ENCODE measurements at regions not wholly inside any gene's neighbourhood (a gene's known extent, or its start where the extent isn't known, plus 50 kb on each side); places are given as distances from the start of the nearest gene placed in this dataset.

DNA sequence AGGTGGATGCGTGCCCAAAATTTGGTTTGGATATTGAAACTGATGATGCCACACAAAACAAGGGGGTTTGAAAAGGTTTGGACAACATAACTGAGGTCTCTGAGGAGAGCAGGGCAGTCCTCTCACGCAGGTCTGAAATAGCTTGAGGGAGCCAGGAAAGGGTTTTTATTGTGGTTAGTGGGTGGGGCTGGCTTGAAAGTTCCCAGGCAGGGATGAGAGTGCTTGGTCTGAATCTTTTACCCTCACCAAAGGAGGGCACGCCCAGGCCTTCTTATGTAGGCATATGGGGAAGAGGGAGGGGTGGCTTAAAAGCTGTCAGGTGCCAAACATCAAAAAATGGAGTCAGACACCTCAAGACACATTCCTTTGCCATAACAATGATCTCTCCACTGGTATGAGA, 493.1 kb upstream of the CCDC196 start:
- Histone ChIP-seq H3K27ac (ENCODE audit: low read depth in 2 of 2, low read length in 1 of 2) (no peak overlapping the region), H3K9me3 (no peaks in the 10 kb centered on the region), H3K9ac (no peak overlapping the region), H2AFZ (ENCODE audit: low read depth) (no peak overlapping the region), H3F3A (replicated peaks; ENCODE audit: insufficient read depth) (no peaks in the 10 kb centered on the region), H3K79me2 (ENCODE audit: insufficient read depth) (no peaks in the 10 kb centered on the region), H3K4me1 (ENCODE audit: control insufficient read depth in 1 of 2, insufficient read depth in 2 of 2, low read depth in 1 of 2, low read length in 1 of 2) (no peaks in the 10 kb centered on the region), H3K4me2 (no peak overlapping the region), H4K20me1 (ENCODE audit: insufficient read depth) (no peaks in the 10 kb centered on the region), H3K27me3 (ENCODE audit: insufficient read depth) (no peaks in the 10 kb centered on the region), H3K9me2 (no peaks in the 10 kb centered on the region), H3K4me3 (ENCODE audit: low read depth in 2 of 2, low read length in 1 of 2) (no peak overlapping the region), H3K36me3 (replicated peaks in 1 of 2; ENCODE audit: control insufficient read depth in 1 of 2, insufficient read depth in 2 of 2, low read length in 1 of 2) (no peaks in the 10 kb centered on the region)
- TF ChIP-seq MEF2A (IDR thresholded peaks at IDR 0.05; ENCODE audit: borderline replicate concordance, low read depth), result no peak
- no peak for TF ChIP-seq GABPA (IDR thresholded peaks at IDR 0.05; ENCODE audit: low read depth)
- TF ChIP-seq TEAD4 (IDR thresholded peaks at IDR 0.05; ENCODE audit: borderline replicate concordance, insufficient read depth), result no peak
- TF ChIP-seq RCOR1 (IDR thresholded peaks at IDR 0.05; ENCODE audit: low read length), result no peak
- TF ChIP-seq POLR2AphosphoS5 (IDR thresholded peaks at IDR 0.05; ENCODE audit: low read depth, low read length), result no peak
- TF ChIP-seq CTCF (IDR thresholded peaks at IDR 0.05), result no peak
- ChIA-PET POLR2A (no interaction called here), CTCF (interaction anchor here (1.6 kb wide), 1 partner anchor 33 kb away, joined by 6 read pairs; no protein-coding TSS in a partner anchor)
- no peak for DNase-seq
- WGBS (ENCODE audit: low lambda C conversion rate), result 16% methylated on average over 3 of the region's 3 CpGs

- TF ChIP-seq TEAD4 (IDR thresholded peaks at IDR 0.05; ENCODE audit: borderline replicate concordance, insufficient read depth) (no peak), NRF1 (IDR thresholded peaks at IDR 0.05; ENCODE audit: low read depth, low read length) (no peak), SIN3A (IDR thresholded peaks at IDR 0.05; ENCODE audit: borderline replicate concordance, low read depth, low read length) (no peak), GATA2 (CRISPR knock-in tag; IDR thresholded peaks at IDR 0.05) (no peak), GABPA (IDR thresholded peaks at IDR 0.05; ENCODE audit: low read depth) (no peak), RXRA (IDR thresholded peaks at IDR 0.05; ENCODE audit: borderline replicate concordance, low read depth) (no peak), MEF2A (IDR thresholded peaks at IDR 0.05; ENCODE audit: borderline replicate concordance, low read depth) (no peak), PBX3 (IDR thresholded peaks at IDR 0.05) (no peak)
- TF ChIP-seq, protein P1, sequence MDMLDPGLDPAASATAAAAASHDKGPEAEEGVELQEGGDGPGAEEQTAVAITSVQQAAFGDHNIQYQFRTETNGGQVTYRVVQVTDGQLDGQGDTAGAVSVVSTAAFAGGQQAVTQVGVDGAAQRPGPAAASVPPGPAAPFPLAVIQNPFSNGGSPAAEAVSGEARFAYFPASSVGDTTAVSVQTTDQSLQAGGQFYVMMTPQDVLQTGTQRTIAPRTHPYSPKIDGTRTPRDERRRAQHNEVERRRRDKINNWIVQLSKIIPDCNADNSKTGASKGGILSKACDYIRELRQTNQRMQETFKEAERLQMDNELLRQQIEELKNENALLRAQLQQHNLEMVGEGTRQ (IDR thresholded peaks at IDR 0.05; ENCODE audit: borderline replicate concordance, low read depth, low read length), result no peak
- no peaks in the 10 kb centered on the region for H3K9me3 ChIP-seq
- H3F3A ChIP-seq (replicated peaks; ENCODE audit: insufficient read depth), result no peaks in the 10 kb centered on the region
- no peak overlapping the region for H3K4me3 ChIP-seq (ENCODE audit: low read depth in 2 of 2, low read length in 1 of 2)
- H3K4me1 ChIP-seq (ENCODE audit: control insufficient read depth in 1 of 2, insufficient read depth in 2 of 2, low read depth in 1 of 2, low read length in 1 of 2), result no peaks in the 10 kb centered on the region
- no peak overlapping the region for H3K9ac ChIP-seq
- no peak for DNase-seq
- POLR2A ChIA-PET, result no interaction called here
- CTCF ChIA-PET, result interaction anchor here (1.6 kb wide), 1 partner anchor 34 kb away, joined by 6 read pairs; no protein-coding TSS in a partner anchor
- no peak overlapping the region for H3K27ac ChIP-seq (ENCODE audit: low read depth in 2 of 2, low read length in 1 of 2)
- no peaks in the 10 kb centered on the region for H4K20me1 ChIP-seq (ENCODE audit: insufficient read depth)
- H3K4me2 ChIP-seq, result no peak overlapping the region
- no peaks in the 10 kb centered on the region for H3K9me2 ChIP-seq
- H2AFZ ChIP-seq (ENCODE audit: low read depth), result no peak overlapping the region
- WGBS (ENCODE audit: low lambda C conversion rate), result 44% methylated on average over 5 of the region's 5 CpGs
- no peaks in the 10 kb centered on the region for H3K36me3 ChIP-seq (replicated peaks in 1 of 2; ENCODE audit: control insufficient read depth in 1 of 2, insufficient read depth in 2 of 2, low read length in 1 of 2)
- no peaks in the 10 kb centered on the region for H3K27me3 ChIP-seq (ENCODE audit: insufficient read depth)
- H3K79me2 ChIP-seq (ENCODE audit: insufficient read depth), result no peaks in the 10 kb centered on the region
These were observed 492.2 kb upstream of the CCDC196 start for GRCh38 chr14:65993996-65994395.

Measured in SK-N-SH (cell line).